Osteoblast (primary cell): ENCODE measurements at regions not wholly inside any gene's neighbourhood (a gene's known extent, or its start where the extent isn't known, plus 50 kb on each side); places are given as distances from the start of the nearest gene placed in this dataset.
"Not testable (repeated sequence)": the region's sequence is repeated elsewhere in the genome, so short reads cannot be mapped to it uniquely, and the experiment has no call there.

Experiments
- DNase-seq: peaks from one replicate; pipeline ENCODE4 v3.0.0; 2011; ENCODE audit warnings: low spot score, mixed read lengths; ENCODE audit not compliant: insufficient read length; ENCODE audit errors: missing footprints
- H2AFZ ChIP-seq: 2 replicates; pipeline ENCODE4 v1.6.0; 2011; ENCODE audit warnings: mild to moderate bottlenecking, low read length
- H3K27ac ChIP-seq: 2 replicates; pipeline ENCODE4 v1.5.1; 2011; ENCODE audit warnings: mild to moderate bottlenecking, low read depth, low read length, moderate library complexity
- H3K27me3 ChIP-seq: 2 replicates; pipeline ENCODE4 v1.6.0; 2012; ENCODE audit warnings: mild to moderate bottlenecking, control low read depth, inconsistent platforms, low read length, moderate library complexity; ENCODE audit not compliant: insufficient read depth
- H3K36me3 ChIP-seq: 2 replicates; pipeline ENCODE4 v1.5.1; 2011; ENCODE audit warnings: mild to moderate bottlenecking, low read length, control low read depth, moderate library complexity; ENCODE audit not compliant: insufficient read depth
- H3K4me1 ChIP-seq: 2 replicates; pipeline ENCODE4 v1.5.1; 2011; ENCODE audit warnings: mild to moderate bottlenecking, low read length, control low read depth, moderate library complexity; ENCODE audit not compliant: insufficient read depth
- H3K4me2 ChIP-seq: 2 replicates; pipeline ENCODE4 v1.6.0; 2011; ENCODE audit warnings: mild to moderate bottlenecking, low read length; ENCODE audit not compliant: insufficient read depth
- H3K4me3 ChIP-seq: fragments of 200-600 bp; sonication (generic); 3 replicates; pipeline ENCODE4 v1.5.1; 2012; ENCODE audit warnings: mild to moderate bottlenecking, low read length, inconsistent platforms; ENCODE audit not compliant: insufficient read depth
- H3K79me2 ChIP-seq: 2 replicates; pipeline ENCODE4 v1.6.0; 2012; ENCODE audit warnings: mild to moderate bottlenecking, low read length, control low read depth, inconsistent platforms; ENCODE audit not compliant: insufficient read depth
- H3K9me3 ChIP-seq: 2 replicates; pipeline ENCODE4 v1.5.1; 2011; ENCODE audit warnings: low read depth, low read length, control low read depth
- H4K20me1 ChIP-seq: 2 replicates; pipeline ENCODE4 v1.6.0; 2012; ENCODE audit warnings: mild to moderate bottlenecking, low read length, control low read depth; ENCODE audit not compliant: insufficient read depth
- CTCF ChIP-seq: IDR thresholded peaks from 2 replicates; pipeline ENCODE4 v1.5.1; 2011; ENCODE audit warnings: mild to moderate bottlenecking, low read depth, low read length, moderate library complexity; ENCODE audit errors: extremely low read depth

GRCh38 chr2:357811-358210 lies 69.9 kb upstream of the ALKAL2 start:
- Histone ChIP-seq H2AFZ (no peak overlapping the region), H3K27ac (no peak overlapping the region), H3K4me1 (no peaks in the 10 kb centered on the region), H4K20me1 (no peaks in the 10 kb centered on the region), H3K27me3 (no peaks in the 10 kb centered on the region), H3K4me2 (no peak overlapping the region), H3K4me3 (no peak overlapping the region), H3K79me2 (no peaks in the 10 kb centered on the region), H3K9me3 (no peaks in the 10 kb centered on the region), H3K36me3 (no peaks in the 10 kb centered on the region)
- TF ChIP-seq CTCF: no peak
- no peak for DNase-seq

DNA sequence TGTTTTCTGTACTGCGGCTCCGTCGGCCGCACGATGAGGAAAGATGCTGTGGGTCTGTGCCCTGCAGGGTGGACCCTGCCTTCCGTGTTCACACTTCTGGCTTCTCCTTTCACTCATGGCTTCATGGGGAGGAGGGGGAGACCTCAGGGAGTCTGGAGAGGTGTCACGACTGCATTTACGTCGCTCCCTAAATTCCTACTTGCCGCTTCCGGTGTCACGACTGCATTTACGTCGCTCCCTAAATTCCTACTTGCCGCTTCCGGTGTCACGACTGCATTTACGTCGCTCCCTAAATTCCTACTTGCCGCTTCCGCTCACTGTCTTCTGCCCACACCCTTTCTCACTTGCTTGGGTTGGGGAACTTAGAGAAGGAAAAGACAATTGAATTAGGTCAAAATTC lies 68.4 kb upstream of the ALKAL2 start:
- not testable (repeated sequence) for H3K27ac ChIP-seq, H3K79me2 ChIP-seq, H4K20me1 ChIP-seq, H2AFZ ChIP-seq, DNase-seq, H3K27me3 ChIP-seq, H3K36me3 ChIP-seq, H3K9me3 ChIP-seq, H3K4me3 ChIP-seq, H3K4me2 ChIP-seq, H3K4me1 ChIP-seq

GRCh38 chr2:355773-356172 lies 67.9 kb upstream of the ALKAL2 start:
- no peak for TF ChIP-seq CTCF
- H3K36me3 ChIP-seq: no peaks in the 10 kb centered on the region
- no peak overlapping the region for H2AFZ ChIP-seq

GRCh38 chr2:352696-353095 lies 64.8 kb upstream of the ALKAL2 start:
- H3K4me2 ChIP-seq: no peak overlapping the region
- no peak overlapping the region for H2AFZ ChIP-seq
- no peak overlapping the region for H3K27ac ChIP-seq
- DNase-seq: no peak
- no peak for TF ChIP-seq CTCF
- H3K4me3 ChIP-seq: no peak overlapping the region
- H3K79me2 ChIP-seq: no peaks in the 10 kb centered on the region
- no peaks in the 10 kb centered on the region for H3K27me3 ChIP-seq
- H3K9me3 ChIP-seq: no peaks in the 10 kb centered on the region
- no peaks in the 10 kb centered on the region for H4K20me1 ChIP-seq
- H3K4me1 ChIP-seq: no peaks in the 10 kb centered on the region
- no peaks in the 10 kb centered on the region for H3K36me3 ChIP-seq

More at GRCh38 chr2:355773-356172, 67.9 kb upstream of the ALKAL2 start:
- no peak for DNase-seq
- no peaks in the 10 kb centered on the region for H3K79me2 ChIP-seq
- no peaks in the 10 kb centered on the region for H4K20me1 ChIP-seq
- H3K4me3 ChIP-seq: no peak overlapping the region
- no peaks in the 10 kb centered on the region for H3K27me3 ChIP-seq
- H3K4me1 ChIP-seq: no peaks in the 10 kb centered on the region
- H3K9me3 ChIP-seq: no peaks in the 10 kb centered on the region
- no peak overlapping the region for H3K4me2 ChIP-seq
- H3K27ac ChIP-seq: no peak overlapping the region
